ENCODE measurements at regions not wholly inside any gene's neighbourhood (a gene's known extent, or its start where the extent isn't known, plus 50 kb on each side); places are given as distances from the start of the nearest gene placed in this dataset.

- Histone ChIP-seq H3K9me3 (ENCODE audit: low read depth) (no peaks in the 10 kb centered on the region), H3K4me3 (no peak overlapping the region), H3K4me1 (ENCODE audit: low read depth) (no peaks in the 10 kb centered on the region), H3K27me3 (no peaks in the 10 kb centered on the region), H3K36me3 (no peaks in the 10 kb centered on the region), H3K27ac (no peak overlapping the region)
- DNase-seq (ENCODE audit: low read depth in 1 of 2, low spot score in 1 of 2): peak in 1 of 2 donors; percentile 50
- TF ChIP-seq CTCF (IDR thresholded peaks at IDR 0.05; ENCODE audit: low read depth, low read length): no peak
Measured at GRCh38 chrX:39753293-39753996, 344.3 kb downstream of the BCOR start.

DNA sequence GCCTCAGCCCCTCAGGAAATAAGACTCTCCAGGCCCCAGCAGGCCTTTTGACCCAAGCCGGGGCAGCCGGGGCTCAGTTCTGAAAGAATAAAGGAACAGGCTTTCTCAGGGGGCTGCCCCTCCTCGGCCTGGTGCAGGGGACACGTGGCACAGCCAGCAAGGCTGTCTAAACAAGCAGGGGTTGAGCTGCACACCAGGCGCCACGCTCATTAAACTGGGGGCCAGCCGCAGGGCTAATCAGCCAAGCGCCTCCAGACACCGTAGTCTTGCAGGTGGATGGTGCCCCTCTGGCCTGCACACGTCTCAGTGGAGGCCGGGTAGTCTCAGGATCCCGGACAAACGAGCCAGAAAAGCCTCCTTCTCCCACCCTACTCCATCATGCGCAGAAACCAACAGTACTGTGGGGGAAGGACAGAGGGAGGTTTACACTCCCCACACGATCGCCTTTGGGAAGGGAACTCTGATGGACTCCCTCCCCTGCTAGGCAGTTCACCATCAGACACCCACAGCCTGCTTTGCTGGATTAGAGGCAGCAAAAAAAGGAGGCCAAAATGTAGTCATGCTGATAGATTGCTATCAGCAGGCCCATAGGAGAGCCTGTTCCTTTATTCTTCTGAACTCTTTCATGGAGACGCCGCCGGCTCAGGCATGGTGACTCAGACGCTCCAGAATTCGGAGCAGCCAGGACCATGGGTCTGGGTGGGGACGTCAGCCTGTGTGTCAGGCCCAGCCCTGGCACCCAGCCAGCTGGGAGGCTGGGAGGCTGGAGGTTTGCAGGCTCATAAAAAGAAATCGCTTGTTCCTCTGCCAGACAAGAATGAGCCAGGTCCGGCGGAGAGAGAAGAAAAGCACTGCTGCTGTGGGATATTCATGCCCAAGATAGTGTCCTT lies 342.4 kb downstream of the BCOR start:
- H3K4me1 ChIP-seq (ENCODE audit: low read depth): peaks cover 9% of the 10 kb centered on the region
- H3K27me3 ChIP-seq: no peaks in the 10 kb centered on the region
- no peak for TF ChIP-seq CTCF (IDR thresholded peaks at IDR 0.05; ENCODE audit: low read depth, low read length)
- H3K9me3 ChIP-seq (ENCODE audit: low read depth): no peaks in the 10 kb centered on the region
- no peak overlapping the region for H3K4me3 ChIP-seq
- no peaks in the 10 kb centered on the region for H3K36me3 ChIP-seq
- DNase-seq (ENCODE audit: low read depth in 1 of 2, low spot score in 1 of 2): peak in 1 of 2 donors; percentile 94
- no peak overlapping the region for H3K27ac ChIP-seq

DNA sequence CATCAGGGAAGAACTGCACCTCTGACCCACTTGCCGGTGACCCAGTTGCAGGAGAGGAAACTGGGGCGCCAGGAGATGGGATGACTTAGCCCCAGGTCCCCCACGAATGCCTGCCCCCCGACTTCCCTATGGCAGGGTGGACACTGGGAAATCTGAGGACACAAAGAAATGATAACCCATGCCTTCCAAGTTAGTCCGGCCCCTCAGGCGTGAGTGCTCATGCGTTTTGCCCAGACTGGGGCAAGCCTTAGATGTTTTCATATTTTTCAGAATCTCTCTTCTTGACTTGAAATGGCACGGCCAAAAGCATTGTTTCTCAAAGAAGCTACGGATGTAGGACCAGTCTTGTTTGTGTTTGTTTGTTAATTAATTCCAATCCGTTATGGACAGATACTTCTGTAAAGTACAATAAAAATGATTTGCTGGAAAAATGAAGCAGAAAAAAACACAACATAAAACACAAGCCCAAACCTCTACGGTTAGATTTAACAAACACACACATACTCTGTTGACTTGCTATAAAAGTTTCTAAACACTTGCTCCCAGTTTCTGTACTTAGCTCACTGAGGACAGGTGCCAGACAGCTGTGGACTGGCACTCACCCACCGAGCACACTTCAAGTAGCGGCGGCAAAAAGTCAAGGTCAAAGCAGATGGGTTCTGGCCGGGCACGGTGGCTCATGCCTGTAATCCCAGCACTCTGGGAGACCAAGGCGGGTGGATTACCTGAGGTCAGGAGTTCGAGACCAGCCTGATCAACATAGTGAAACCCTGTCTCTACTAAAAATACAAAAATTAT lies 341.5 kb downstream of the BCOR start:
- H3K27ac ChIP-seq: no peak overlapping the region
- no peak for DNase-seq (ENCODE audit: low read depth in 1 of 2, low spot score in 1 of 2)
- TF ChIP-seq CTCF (IDR thresholded peaks at IDR 0.05; ENCODE audit: low read depth, low read length): no peak
- H3K4me1 ChIP-seq (ENCODE audit: low read depth): peaks cover 9% of the 10 kb centered on the region
- no peaks in the 10 kb centered on the region for H3K27me3 ChIP-seq
- H3K4me3 ChIP-seq: no peak overlapping the region
- no peaks in the 10 kb centered on the region for H3K9me3 ChIP-seq (ENCODE audit: low read depth)
- no peaks in the 10 kb centered on the region for H3K36me3 ChIP-seq

DNA sequence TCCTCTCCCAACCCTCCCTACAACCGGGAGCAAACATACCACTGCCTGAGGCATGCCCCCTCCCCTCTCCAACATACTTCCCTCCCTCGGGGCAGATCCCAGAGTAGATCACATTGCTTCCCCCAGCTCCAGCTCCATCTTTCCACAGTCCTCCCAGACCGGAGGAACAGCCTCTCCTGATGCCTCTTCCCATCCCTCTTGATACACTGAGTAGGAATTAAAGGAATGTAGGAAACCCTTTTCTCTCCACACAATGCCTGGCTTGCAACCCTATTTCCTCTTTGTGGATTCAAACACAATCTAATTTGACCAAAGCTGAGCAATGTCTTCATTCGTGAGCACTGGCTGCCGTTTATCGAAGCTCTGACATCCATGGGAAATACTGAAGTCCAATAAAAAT lies 339.8 kb downstream of the BCOR start:
- Histone ChIP-seq H3K36me3 (no peaks in the 10 kb centered on the region), H3K27ac (no peak overlapping the region), H3K4me3 (no peak overlapping the region), H3K27me3 (no peaks in the 10 kb centered on the region), H3K4me1 (ENCODE audit: low read depth) (peaks cover 9% of the 10 kb centered on the region), H3K9me3 (ENCODE audit: low read depth) (no peaks in the 10 kb centered on the region)
- TF ChIP-seq CTCF (IDR thresholded peaks at IDR 0.05; ENCODE audit: low read depth, low read length): no peak
- peak in 1 of 2 donors; percentile 79 for DNase-seq (ENCODE audit: low read depth in 1 of 2, low spot score in 1 of 2)

DNA sequence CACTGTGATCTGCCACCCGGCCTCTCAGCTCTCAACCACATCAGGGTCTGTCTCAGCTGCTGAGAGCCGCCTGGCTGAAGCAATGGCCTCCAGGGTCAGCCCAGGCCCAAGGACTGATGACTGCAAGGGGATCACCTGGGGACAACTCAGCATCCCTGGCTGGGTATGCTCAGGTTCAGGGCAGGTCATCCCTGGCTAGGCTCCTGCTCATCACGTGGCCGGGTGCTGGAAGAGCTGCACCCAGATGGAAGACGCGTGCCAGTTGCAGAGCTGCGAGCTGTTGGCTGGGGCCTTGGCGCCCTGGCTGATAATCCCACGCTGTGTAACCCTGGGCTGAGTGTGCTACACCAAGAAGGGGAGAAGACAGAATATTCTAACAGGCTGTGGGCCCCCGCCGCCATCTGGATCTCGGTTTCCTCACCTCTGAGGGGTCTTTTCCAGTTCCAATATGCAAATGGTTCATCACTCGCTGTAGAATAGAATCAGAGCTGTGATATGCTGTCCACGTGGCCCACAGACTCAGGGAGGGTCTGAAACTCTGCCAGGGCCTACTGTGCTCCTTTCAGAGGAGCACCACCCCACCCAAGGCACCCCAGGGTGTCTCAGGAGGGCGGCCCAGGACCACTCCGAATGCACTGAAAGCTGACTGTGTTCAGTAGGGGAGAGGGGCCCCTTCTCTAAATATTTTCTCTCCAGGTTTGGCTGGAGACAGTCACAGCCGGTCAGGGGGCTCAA lies 338.8 kb downstream of the BCOR start:
- Histone ChIP-seq H3K9me3 (ENCODE audit: low read depth) (no peaks in the 10 kb centered on the region), H3K4me1 (ENCODE audit: low read depth) (peaks cover 10% of the 10 kb centered on the region), H3K36me3 (no peaks in the 10 kb centered on the region), H3K27ac (no peak overlapping the region), H3K27me3 (no peaks in the 10 kb centered on the region), H3K4me3 (no peak overlapping the region)
- no peak for TF ChIP-seq CTCF (IDR thresholded peaks at IDR 0.05; ENCODE audit: low read depth, low read length)
- DNase-seq (ENCODE audit: low read depth in 1 of 2, low spot score in 1 of 2): no peak
